Heart right ventricle (tissue), 16 donors: ENCODE measurements at regions not wholly inside any gene's neighbourhood (a gene's known extent, or its start where the extent isn't known, plus 50 kb on each side); places are given as distances from the start of the nearest gene placed in this dataset.

ENCODE experiments used
- ATAC-seq, 8 donors: fragments of 200-7000 bp; cut with Tn5 transposase; one replicate each; pipeline ENCODE4 v1.9.1; 2020; ENCODE audit warnings: mild to moderate bottlenecking in 8 of 8, moderate library complexity in 8 of 8, moderate number of reproducible peaks in 1 of 8
- DNase-seq, 2 donors: peaks; one replicate each; pipeline ENCODE4 v3.0.0-alpha.2; 2020
- H3K27ac ChIP-seq, 10 donors: fragments of 200-600 bp; sonication (generic) in 2 of 10; one replicate each; pipeline versions ENCODE4 v1.5.0 to v1.8.0; 2020 to 2022; ENCODE audit warnings: mild to moderate bottlenecking in 3 of 10
- H3K27me3 ChIP-seq, 7 donors: fragments of 200-600 bp; one replicate each; pipeline ENCODE4 v1.8.0; 2021 to 2022; ENCODE audit warnings: mild to moderate bottlenecking in 2 of 7
- H3K36me3 ChIP-seq, 9 donors: fragments of 200-600 bp; sonication (generic) in 1 of 9; one replicate each; pipeline versions ENCODE4 v1.5.0 to v1.8.0; 2020 to 2022; ENCODE audit warnings: mild to moderate bottlenecking in 2 of 9
- H3K4me1 ChIP-seq, 9 donors: fragments of 200-600 bp; sonication (generic) in 1 of 9; one replicate each; pipeline versions ENCODE4 v1.5.0 to v1.8.0; 2020 to 2022; ENCODE audit warnings: mild to moderate bottlenecking in 4 of 9
- H3K4me3 ChIP-seq, 10 donors: fragments of 200-600 bp; sonication (generic) in 2 of 10; one replicate each; pipeline versions ENCODE4 v1.5.0 to v1.8.0; 2020 to 2022; ENCODE audit warnings: mild to moderate bottlenecking in 7 of 10, moderate library complexity in 2 of 10
- H3K9me3 ChIP-seq, 11 donors: fragments of 200-600 bp in 10 of 11; sonication (generic) in 2 of 11; one replicate each; pipeline versions ENCODE4 v1.5.0 to v1.8.0; 2013 to 2022; ENCODE audit warnings: mild to moderate bottlenecking in 2 of 11, control low read depth in 1 of 11, moderate library complexity in 1 of 11
- CTCF ChIP-seq, 9 donors: fragments of 200-600 bp; sonication (generic) in 2 of 9; IDR thresholded peaks; one replicate each; pipeline versions ENCODE4 v1.5.0 to v1.8.0; 2021 to 2022; ENCODE audit warnings: antibody characterized with exemption in 9 of 9, mild to moderate bottlenecking in 5 of 9, moderate library complexity in 1 of 9
- WGBS, 2 donors: extraction: QIAGEN DNeasy Blood & Tissue Kit; methylation state at CpG; one replicate each; pipeline ENCODE4 v1.1.7; 2013; ENCODE audit warnings: inconsistent platforms in 1 of 2; 5-methylcytosine and 5-hydroxymethylcytosine counted together
- intact Hi-C, 10 donors: fragments of 100-400 bp; cut with DNase I; formaldehyde crosslinking; loops; one replicate each; pipeline versions ENCODE4 v1.11.1 to v1.14.2; 2022
- donor health status: Arrhythmogenic right ventricular cardiomyopathy.
- donor health status: ischemic (EF 13 %, LVEDD 7.1; RV severe dilation, severe dysfunction).
- donor health status: healthy with polysubstance abuse.
- donor health status: DM: no; HTN: yes; CAD: no.
- donor health status: DM: no; HTN: no; CAD: no.
- donor health status: ischemic (EF 25% LVEDD 6.9; RV normal size, moderate dysfunction).
- donor health status: ischemic (EF 25% LVEDD 5.7; RV mildly dilated, moderate dysfunction).
- donor health status: healthy.
- donor health status: DM: yes; HTN: yes; CAD: no.
- donor health status: Ischemic cardiomyopathy.
- donor health status: ischemic (EF 35%, LVEDD 5.7; RV mildly dilated, moderate dysfunction).
- donor health status: nonischemic (EF 11% LVEDD 7.7; RV severe dilation, severe dysfunction).
- donor health status: DM: yes; HTN: yes; CAD: no.
- donor health status: PGD.
- donor health status: ischemic (EF 29% LVEDD 5.4; RV normal size, mild dysfunction).
- donor health status: nonischemic (EF 23%, LVEDD 6.1; RV moderate dilation, normal function).

GRCh38 chr13:111610081-111610480, 289.6 kb downstream of the TEX29 start:
- ATAC-seq (no peak), DNase-seq (no peak)
- no peak overlapping the region for H3K27ac ChIP-seq
- no peaks in the 10 kb centered on the region for H3K9me3 ChIP-seq
- TF ChIP-seq CTCF (IDR thresholded peaks at IDR 0.05) = no peak
- intact Hi-C loops = no loop called here
- H3K4me3 ChIP-seq = no peak overlapping the region
- peaks cover 0 to 23% (median 12%) of the 10 kb centered on the region in 7 donors for H3K27me3 ChIP-seq
- H3K36me3 ChIP-seq = no peaks in the 10 kb centered on the region
- whole genome bisulfite sequencing, 2 donors = 55 to 71% methylated on average over 4 of the region's 4 CpGs
- H3K4me1 ChIP-seq = no peaks in the 10 kb centered on the region

- Histone ChIP-seq H3K27me3 (peaks cover 0 to 23% (median 15%) of the 10 kb centered on the region in 7 donors), H3K4me3 (no peak overlapping the region), H3K27ac (no peak overlapping the region), H3K36me3 (no peaks in the 10 kb centered on the region), H3K9me3 (no peaks in the 10 kb centered on the region), H3K4me1 (no peaks in the 10 kb centered on the region)
- intact Hi-C loops = no loop called here
- no peak for DNase-seq
- no peak for TF ChIP-seq CTCF (IDR thresholded peaks at IDR 0.05)
- no peak for ATAC-seq
- 66 to 84% methylated on average over 6 of the region's 6 CpGs for WGBS, 2 donors
These were observed 290.4 kb downstream of the TEX29 start for GRCh38 chr13:111610879-111611278.

GRCh38 chr13:111611651-111612050, 291.2 kb downstream of the TEX29 start:
- intact Hi-C loops = no loop called here

GRCh38 chr13:111612886-111613285, 292.4 kb downstream of the TEX29 start:
- Histone ChIP-seq H3K4me1 (no peaks in the 10 kb centered on the region), H3K27me3 (peaks cover 0 to 30% (median 13%) of the 10 kb centered on the region in 7 donors), H3K27ac (no peak overlapping the region), H3K9me3 (no peaks in the 10 kb centered on the region), H3K36me3 (no peaks in the 10 kb centered on the region), H3K4me3 (no peak overlapping the region)
- intact Hi-C loops = no loop called here
- TF ChIP-seq CTCF (IDR thresholded peaks at IDR 0.05) = no peak
- 85 to 89% methylated on average over 10 of the region's 10 CpGs for WGBS, 2 donors
- DNase-seq = no peak
- ATAC-seq = no peak

More at GRCh38 chr13:111611651-111612050, 291.2 kb downstream of the TEX29 start:
- Histone ChIP-seq H3K4me3 (no peak overlapping the region), H3K36me3 (no peaks in the 10 kb centered on the region), H3K27me3 (peaks cover 0 to 27% (median 13%) of the 10 kb centered on the region in 7 donors), H3K9me3 (no peaks in the 10 kb centered on the region), H3K27ac (no peak overlapping the region), H3K4me1 (no peaks in the 10 kb centered on the region)
- 86 to 90% methylated on average over 6 of the region's 6 CpGs for WGBS, 2 donors
- no peak for ATAC-seq
- TF ChIP-seq CTCF (IDR thresholded peaks at IDR 0.05) = no peak
- no peak for DNase-seq
